ENCODE measurements at regions not wholly inside any gene's neighbourhood (a gene's known extent, or its start where the extent isn't known, plus 50 kb on each side); places are given as distances from the start of the nearest gene placed in this dataset.

DNA sequence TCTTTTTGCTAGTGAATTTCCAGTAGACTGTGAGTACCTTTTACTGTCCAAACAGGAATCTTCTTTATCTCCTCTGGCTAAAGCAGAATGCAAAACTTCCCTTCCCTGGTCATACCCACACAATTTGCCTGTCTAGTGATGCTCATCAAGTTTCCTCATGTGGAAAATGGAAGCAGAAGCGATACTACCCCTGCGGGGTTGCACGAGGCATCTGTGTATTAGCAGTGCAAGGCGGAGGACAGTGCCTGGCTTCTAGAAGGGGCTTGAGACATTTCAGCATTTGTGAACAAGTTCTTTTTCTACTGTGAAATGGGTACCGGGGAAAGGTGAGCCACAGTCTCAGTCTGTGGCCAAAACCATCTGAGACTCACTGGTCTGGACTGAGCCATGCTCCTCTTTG, 340.9 kb downstream of the AACS start:
- H3K4me3 ChIP-seq (replicated peaks; ENCODE audit: insufficient read depth, low read length), result no peak overlapping the region
- no peak for DNase-seq (ENCODE audit: low read depth in 1 of 2, low spot score in 1 of 2)
- no peak overlapping the region for H3K27ac ChIP-seq (replicated peaks)
- TF ChIP-seq, protein P1, sequence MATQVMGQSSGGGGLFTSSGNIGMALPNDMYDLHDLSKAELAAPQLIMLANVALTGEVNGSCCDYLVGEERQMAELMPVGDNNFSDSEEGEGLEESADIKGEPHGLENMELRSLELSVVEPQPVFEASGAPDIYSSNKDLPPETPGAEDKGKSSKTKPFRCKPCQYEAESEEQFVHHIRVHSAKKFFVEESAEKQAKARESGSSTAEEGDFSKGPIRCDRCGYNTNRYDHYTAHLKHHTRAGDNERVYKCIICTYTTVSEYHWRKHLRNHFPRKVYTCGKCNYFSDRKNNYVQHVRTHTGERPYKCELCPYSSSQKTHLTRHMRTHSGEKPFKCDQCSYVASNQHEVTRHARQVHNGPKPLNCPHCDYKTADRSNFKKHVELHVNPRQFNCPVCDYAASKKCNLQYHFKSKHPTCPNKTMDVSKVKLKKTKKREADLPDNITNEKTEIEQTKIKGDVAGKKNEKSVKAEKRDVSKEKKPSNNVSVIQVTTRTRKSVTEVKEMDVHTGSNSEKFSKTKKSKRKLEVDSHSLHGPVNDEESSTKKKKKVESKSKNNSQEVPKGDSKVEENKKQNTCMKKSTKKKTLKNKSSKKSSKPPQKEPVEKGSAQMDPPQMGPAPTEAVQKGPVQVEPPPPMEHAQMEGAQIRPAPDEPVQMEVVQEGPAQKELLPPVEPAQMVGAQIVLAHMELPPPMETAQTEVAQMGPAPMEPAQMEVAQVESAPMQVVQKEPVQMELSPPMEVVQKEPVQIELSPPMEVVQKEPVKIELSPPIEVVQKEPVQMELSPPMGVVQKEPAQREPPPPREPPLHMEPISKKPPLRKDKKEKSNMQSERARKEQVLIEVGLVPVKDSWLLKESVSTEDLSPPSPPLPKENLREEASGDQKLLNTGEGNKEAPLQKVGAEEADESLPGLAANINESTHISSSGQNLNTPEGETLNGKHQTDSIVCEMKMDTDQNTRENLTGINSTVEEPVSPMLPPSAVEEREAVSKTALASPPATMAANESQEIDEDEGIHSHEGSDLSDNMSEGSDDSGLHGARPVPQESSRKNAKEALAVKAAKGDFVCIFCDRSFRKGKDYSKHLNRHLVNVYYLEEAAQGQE (IDR thresholded peaks at IDR 0.05; ENCODE audit: insufficient replicate concordance, low read depth), result no peak
- TF ChIP-seq SPI1 (IDR thresholded peaks at IDR 0.05; ENCODE audit: borderline replicate concordance, low read depth) (no peak), POLR2AphosphoS5 (IDR thresholded peaks at IDR 0.05; ENCODE audit: low read depth) (no peak), GABPA (IDR thresholded peaks at IDR 0.05; ENCODE audit: low read depth) (no peak)
- TF ChIP-seq, protein P2, sequence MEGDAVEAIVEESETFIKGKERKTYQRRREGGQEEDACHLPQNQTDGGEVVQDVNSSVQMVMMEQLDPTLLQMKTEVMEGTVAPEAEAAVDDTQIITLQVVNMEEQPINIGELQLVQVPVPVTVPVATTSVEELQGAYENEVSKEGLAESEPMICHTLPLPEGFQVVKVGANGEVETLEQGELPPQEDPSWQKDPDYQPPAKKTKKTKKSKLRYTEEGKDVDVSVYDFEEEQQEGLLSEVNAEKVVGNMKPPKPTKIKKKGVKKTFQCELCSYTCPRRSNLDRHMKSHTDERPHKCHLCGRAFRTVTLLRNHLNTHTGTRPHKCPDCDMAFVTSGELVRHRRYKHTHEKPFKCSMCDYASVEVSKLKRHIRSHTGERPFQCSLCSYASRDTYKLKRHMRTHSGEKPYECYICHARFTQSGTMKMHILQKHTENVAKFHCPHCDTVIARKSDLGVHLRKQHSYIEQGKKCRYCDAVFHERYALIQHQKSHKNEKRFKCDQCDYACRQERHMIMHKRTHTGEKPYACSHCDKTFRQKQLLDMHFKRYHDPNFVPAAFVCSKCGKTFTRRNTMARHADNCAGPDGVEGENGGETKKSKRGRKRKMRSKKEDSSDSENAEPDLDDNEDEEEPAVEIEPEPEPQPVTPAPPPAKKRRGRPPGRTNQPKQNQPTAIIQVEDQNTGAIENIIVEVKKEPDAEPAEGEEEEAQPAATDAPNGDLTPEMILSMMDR (IDR thresholded peaks at IDR 0.05; ENCODE audit: insufficient read depth, low read length), result no peak
- no peaks in the 10 kb centered on the region for H3K27me3 ChIP-seq (ENCODE audit: insufficient read depth, poor library complexity, severe bottlenecking)

DNA sequence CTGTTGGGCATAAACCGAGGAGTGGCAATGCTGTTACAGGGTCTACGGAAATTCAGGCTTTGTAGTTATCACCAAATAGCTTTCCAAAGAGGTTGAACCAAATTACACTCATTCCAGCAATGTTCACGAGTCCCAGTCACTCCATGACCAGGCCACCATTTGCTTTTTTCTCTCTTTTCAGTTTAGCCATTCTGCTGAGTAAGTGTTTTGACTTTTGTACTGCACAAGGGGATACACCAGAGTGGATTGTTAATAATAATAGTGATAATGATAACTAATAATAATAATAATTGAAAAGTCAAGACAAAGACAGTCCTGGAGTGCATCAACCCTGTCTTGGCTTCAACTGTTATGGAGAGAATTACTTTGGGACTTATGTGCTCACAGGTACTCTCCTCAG, 343.5 kb downstream of the AACS start:
- no peak overlapping the region for H3K4me3 ChIP-seq (replicated peaks; ENCODE audit: insufficient read depth, low read length)
- H3K27me3 ChIP-seq (ENCODE audit: insufficient read depth, poor library complexity, severe bottlenecking), result no peaks in the 10 kb centered on the region
- H3K27ac ChIP-seq (replicated peaks), result no peak overlapping the region
- no peak for DNase-seq (ENCODE audit: low read depth in 1 of 2, low spot score in 1 of 2)
- TF ChIP-seq, protein P2 (IDR thresholded peaks at IDR 0.05; ENCODE audit: insufficient read depth, low read length), result no peak
- no peak for TF ChIP-seq GABPA (IDR thresholded peaks at IDR 0.05; ENCODE audit: low read depth)

DNA sequence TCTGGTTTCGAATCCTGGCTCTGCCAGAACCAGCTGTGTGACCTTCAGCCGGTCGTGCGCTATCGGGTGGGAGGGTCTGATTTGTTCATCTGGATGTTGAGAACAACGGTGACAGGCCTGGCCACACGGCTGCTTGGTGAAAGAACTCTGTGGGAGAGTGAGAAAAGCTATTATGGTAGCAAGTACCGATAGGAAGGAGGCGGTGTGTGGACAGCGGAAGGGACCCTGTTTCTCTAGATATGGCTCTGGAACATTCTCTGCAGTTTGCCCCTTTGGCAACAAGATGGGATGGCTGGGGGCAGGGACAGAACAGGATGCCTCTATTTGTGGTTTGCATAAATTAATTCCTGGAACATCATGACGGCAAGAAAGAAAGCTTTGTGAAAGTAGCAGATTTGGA, 347.3 kb downstream of the AACS start:
- no peak overlapping the region for H3K4me3 ChIP-seq (replicated peaks; ENCODE audit: insufficient read depth, low read length)
- no peak for TF ChIP-seq SPI1 (IDR thresholded peaks at IDR 0.05; ENCODE audit: borderline replicate concordance, low read depth)
- TF ChIP-seq, protein P2 (IDR thresholded peaks at IDR 0.05; ENCODE audit: insufficient read depth, low read length), result no peak
- TF ChIP-seq POLR2AphosphoS5 (IDR thresholded peaks at IDR 0.05; ENCODE audit: low read depth), result no peak
- TF ChIP-seq, protein P1 (IDR thresholded peaks at IDR 0.05; ENCODE audit: insufficient replicate concordance, low read depth), result no peak
- TF ChIP-seq GABPA (IDR thresholded peaks at IDR 0.05; ENCODE audit: low read depth), result no peak
- H3K27me3 ChIP-seq (ENCODE audit: insufficient read depth, poor library complexity, severe bottlenecking), result no peaks in the 10 kb centered on the region
- no peak overlapping the region for H3K27ac ChIP-seq (replicated peaks)
- DNase-seq (ENCODE audit: low read depth in 1 of 2, low spot score in 1 of 2), result no peak

DNA sequence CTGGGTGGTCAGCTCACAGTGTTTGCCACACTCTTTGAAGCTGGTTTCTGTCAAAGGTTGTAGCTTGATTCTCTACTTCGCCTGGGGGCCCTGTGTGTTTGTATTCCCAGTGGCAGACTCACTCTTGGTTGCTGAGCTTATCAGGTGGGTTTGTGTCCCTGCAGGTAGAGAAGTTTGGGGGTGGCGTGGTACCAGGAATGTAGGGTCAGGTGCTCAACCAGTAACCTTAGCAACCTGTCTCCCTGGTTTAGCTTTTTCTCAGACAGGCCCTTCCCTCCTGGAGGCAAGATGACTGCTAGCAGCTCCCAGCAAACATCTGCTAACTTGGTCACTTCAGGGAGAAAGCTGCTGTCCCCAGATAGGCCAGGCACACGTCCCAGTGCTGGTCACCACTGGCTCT, 352.2 kb downstream of the AACS start:
- H3K27me3 ChIP-seq (ENCODE audit: insufficient read depth, poor library complexity, severe bottlenecking), result no peaks in the 10 kb centered on the region
- no peak overlapping the region for H3K27ac ChIP-seq (replicated peaks)
- TF ChIP-seq POLR2AphosphoS5 (IDR thresholded peaks at IDR 0.05; ENCODE audit: low read depth), result no peak
- TF ChIP-seq, protein P1 (IDR thresholded peaks at IDR 0.05; ENCODE audit: insufficient replicate concordance, low read depth), result no peak
- TF ChIP-seq GABPA (IDR thresholded peaks at IDR 0.05; ENCODE audit: low read depth), result no peak
- TF ChIP-seq, protein P2 (IDR thresholded peaks at IDR 0.05; ENCODE audit: insufficient read depth, low read length), result no peak
- no peak for TF ChIP-seq SPI1 (IDR thresholded peaks at IDR 0.05; ENCODE audit: borderline replicate concordance, low read depth)
- no peak for DNase-seq (ENCODE audit: low read depth in 1 of 2, low spot score in 1 of 2)
- H3K4me3 ChIP-seq (replicated peaks; ENCODE audit: insufficient read depth, low read length), result no peak overlapping the region

Measured in HL-60 (cell line).